COLO668 (cell line): ENCODE measurements at regions not wholly inside any gene's neighbourhood (a gene's known extent, or its start where the extent isn't known, plus 50 kb on each side); places are given as distances from the start of the nearest gene placed in this dataset.

Source experiments
- DNase-seq: peaks from one replicate; lab custom pipeline; 2025; ENCODE audit not compliant: unreplicated experiment; lab: John Stamatoyannopoulos, UW

GRCh38 chr3:39748002-39748401 lies 61.4 kb upstream of the MYRIP start:
- peak; percentile 26 for DNase-seq

GRCh38 chr3:39748763-39749162 lies 60.6 kb upstream of the MYRIP start:
- DNase-seq, result no peak

GRCh38 chr3:39750712-39751111 lies 58.7 kb upstream of the MYRIP start:
- no peak for DNase-seq

DNA sequence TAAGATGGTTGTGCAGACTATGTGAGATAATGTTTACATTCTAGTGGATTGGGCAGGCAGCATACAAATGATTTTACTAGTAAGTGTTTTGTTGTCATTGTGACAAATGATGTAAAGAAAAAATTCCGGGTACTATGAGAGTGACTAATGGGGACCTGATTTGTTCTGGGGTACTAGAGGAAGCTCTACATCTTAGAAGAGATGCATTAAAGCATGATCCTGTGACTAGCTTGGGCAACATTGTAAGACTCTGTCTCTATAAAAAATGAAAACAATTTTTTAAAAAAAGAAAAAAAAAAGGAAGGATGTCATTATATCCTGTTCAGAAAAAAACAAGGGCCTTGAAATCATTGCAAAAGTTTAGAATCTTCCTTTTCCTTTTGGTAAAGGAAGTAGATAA lies 58.1 kb upstream of the MYRIP start:
- no peak for DNase-seq

- no peak for DNase-seq
Measured at GRCh38 chr3:39752019-39752637, 57.3 kb upstream of the MYRIP start.

DNA sequence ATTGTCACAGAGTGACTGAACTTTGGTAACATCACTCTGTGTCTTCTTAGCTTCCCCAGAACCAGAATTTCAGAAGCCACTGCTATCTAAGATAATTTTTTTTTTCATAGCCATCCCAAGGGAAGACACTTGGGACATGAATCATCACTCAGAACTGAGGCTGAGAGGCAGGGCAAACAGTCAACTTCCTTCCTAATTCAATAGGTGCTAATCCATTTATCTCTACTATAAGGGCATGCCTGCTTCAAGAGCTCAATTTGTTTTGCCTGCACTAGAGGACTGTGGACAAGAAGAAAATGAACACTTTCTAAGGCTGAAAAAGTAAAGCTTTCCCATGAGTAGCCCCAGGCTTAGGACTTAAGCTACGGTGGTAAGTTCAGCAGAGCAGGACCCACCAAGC lies 56.7 kb upstream of the MYRIP start:
- DNase-seq, result no peak

GRCh38 chr3:39753391-39753790 lies 56.0 kb upstream of the MYRIP start:
- no peak for DNase-seq

GRCh38 chr3:39754549-39754948 lies 54.9 kb upstream of the MYRIP start:
- DNase-seq, result no peak

- no peak for DNase-seq
Measured at GRCh38 chr3:39755100-39755499, 54.3 kb upstream of the MYRIP start.

- no peak for DNase-seq
Measured at GRCh38 chr3:39757307-39757706, 52.1 kb upstream of the MYRIP start.
